IPS-NIHi7 (cell line): ENCODE measurements at regions not wholly inside any gene's neighbourhood (a gene's known extent, or its start where the extent isn't known, plus 50 kb on each side); places are given as distances from the start of the nearest gene placed in this dataset.
"Not testable (repeated sequence)": the region's sequence is repeated elsewhere in the genome, so short reads cannot be mapped to it uniquely, and the experiment has no call there.

ENCODE experiments used
- DNase-seq: peaks from one replicate; pipeline ENCODE4 v3.0.0; 2012; ENCODE audit warnings: mixed read lengths; ENCODE audit errors: extremely low spot score

DNA sequence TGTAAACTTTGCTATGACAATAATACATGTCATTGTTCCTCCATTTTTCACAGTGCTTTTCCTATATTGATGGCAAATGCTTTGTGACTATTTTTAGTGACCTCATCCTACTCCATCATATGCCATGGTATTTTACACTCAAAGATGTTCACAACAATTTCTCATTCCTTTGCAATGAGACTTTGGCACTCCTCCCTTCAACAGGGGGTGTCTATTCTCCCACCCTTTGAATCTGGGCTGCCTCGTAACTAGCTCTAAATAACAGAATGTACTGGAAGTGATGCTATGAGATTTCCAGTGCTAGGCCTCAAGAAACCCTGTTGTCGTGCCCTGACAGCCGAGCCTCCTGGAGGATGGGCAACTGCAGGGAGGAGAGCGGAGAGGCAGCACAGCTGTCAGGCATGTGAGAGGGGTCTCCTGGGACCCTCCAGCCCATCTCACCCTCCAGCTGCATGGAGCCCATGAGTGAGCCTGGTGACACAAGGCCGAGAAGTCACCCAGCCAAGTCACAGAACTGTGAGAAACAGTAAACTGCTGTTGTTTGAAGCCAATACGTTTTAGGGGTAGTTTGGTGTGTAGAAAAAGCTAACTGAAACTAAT is 103.1 kb upstream of the APCDD1 start:
- no peak for DNase-seq

DNA sequence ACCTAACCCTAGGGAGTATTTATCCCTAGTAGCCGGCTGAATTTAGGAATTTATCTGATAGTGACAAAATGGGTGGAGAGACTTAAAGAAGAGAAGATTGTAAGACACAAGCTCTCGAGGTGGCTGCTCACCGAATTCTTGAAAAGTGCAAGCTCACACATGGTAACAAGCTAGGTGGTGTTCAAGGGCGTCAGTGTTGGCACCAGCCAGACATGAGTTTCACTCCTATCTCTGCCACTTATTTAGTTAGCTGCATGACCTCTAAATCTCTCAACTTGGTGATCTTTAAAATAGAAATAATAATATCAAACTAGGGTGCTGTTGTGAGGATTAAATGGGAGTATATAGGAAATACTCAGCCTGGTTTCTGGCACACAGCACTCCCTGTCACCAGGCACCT is 102.6 kb upstream of the APCDD1 start:
- DNase-seq: no peak

DNA sequence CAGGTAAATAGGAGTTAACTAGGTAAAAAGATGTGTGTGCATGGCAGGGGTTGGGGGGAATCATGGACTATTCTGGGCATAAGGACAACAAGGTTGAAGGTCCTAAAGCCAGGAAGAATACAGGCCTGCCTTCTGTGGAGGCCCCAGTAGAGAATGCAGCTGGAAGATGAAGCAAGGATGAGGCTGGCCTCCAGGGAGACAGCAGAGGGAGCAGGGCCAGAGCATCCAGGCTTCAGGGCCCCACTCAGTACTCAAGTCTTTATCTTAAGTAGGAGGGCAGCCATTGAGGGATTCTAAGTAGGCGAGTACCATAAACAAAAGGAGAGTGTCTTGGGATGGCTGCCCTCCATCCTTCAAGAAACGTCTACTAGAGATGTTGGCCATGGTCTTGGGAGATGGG is 101.8 kb upstream of the APCDD1 start:
- DNase-seq: no peak

DNA sequence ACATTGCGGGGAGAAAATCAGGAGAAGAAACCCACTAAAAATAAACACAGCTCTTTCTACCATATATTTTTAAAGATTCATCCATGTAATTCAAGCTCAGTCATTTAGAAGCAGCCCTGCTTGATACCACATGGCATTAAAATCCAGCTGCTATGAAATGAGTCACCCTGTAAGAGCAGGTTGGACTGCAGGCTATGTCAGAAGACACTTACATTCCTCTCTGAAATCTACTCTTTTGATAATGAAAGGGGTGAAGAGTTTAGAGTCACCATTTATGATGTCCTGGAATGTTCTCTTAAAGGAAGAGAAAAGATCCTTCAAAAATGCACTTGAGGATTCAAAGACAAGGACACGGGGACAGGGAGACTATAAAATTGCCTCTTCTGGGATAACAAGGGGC is 100.6 kb upstream of the APCDD1 start:
- DNase-seq: no peak

DNA sequence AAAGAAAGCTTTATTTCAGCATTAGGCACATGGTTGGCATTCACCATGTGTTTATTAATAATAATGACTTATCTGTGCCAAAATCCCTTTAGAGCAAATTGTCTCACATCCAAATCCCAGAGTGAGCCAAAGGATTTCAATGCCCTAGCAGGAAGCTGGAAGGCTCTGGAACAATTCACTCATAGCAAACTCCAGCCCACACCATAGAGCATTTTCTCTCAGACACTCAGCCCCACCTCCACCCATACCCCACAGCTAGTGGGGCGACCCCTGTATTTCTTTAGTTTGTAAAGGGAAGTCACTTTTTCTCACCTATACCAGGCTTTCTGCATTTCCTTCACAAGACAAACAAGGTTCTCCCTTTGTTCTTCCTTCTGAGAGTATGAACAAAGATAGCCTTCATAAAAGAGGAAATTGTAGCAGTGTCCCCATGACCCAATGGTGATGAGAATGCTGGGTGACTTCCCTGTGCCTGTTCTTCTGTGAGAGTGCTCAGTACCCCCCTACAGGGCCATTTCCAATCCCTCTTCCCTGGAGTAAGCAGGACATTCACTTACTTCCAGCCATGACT is 100.1 kb upstream of the APCDD1 start:
- DNase-seq: no peak

DNA sequence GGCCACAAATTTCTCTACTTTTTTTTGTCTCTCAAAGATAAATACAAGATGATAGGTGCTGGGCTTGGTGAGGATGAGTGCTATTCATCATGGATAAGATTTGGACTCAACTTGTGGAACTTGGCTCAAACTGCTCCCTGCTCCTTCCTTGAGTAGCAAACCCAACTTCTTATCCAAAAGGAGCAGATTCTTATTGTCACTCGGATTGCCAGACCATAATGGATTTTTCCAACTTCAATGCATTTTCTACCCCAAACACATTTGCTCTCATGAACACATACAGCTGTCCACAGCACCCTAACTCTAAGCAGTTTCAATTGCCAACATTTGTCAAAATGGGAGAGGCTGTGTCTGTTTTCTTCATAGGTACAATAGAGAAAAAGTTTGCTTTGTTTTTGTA is 99.5 kb upstream of the APCDD1 start:
- DNase-seq: no peak

DNA sequence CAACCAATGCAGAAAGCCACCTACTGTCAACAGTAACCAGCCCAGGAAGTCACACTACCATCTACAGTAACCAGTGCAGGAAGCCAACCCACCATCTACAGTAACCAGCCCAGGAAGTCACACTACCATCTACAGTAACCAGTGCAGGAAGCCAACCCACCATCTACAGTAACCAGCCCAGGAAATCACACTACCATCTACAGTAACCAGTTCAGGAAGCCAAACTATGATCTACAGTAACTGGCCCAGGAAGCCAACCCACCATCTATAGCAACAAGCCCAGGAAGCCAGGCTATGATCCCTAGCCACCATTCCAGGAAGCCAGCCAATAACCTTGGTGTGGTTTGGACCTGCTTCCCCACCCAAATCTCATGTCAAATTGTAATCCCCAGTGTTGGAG is 97.4 kb upstream of the APCDD1 start:
- not testable (repeated sequence) for DNase-seq

DNA sequence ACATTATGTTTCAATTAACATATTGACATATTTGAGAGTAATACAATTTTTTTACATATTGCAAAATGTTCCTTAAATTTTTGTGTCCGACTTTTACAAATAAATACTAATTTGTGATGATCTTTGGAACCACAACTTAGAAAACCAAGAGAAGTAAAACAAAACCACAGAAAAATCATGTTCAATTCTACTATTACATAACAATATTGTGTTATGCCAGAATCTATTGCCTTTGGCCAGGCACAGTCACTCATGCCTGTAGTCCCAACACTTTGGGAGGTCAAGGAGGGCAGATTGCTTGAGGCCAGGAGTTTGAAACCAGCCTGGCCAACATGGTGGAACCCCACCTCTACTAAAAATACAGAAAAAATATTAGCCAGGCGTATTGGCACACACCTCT is 92.8 kb upstream of the APCDD1 start:
- DNase-seq: no peak

DNA sequence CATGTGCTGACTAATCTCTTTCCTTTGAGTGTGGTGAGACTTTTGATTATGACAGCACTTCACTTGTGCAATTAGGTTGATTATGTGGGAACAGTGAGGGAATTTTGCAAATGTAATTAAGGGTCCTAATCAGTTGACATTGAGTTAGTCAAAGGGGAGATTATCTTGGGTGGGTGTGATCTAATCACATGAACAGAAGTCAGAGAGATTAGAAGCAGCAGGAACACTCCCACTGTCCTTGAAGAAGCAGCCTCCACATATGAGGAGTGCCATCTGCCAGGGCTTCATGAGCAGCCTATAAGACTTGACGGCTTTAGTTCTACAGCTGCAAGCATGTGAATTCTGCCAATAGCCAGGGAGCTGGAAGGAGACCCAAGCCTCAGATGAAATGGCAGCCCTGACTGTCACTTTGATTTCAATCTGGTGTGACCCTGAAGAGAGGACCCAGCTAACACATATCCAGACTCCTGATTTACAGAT is 89.4 kb upstream of the APCDD1 start:
- DNase-seq: no peak

DNA sequence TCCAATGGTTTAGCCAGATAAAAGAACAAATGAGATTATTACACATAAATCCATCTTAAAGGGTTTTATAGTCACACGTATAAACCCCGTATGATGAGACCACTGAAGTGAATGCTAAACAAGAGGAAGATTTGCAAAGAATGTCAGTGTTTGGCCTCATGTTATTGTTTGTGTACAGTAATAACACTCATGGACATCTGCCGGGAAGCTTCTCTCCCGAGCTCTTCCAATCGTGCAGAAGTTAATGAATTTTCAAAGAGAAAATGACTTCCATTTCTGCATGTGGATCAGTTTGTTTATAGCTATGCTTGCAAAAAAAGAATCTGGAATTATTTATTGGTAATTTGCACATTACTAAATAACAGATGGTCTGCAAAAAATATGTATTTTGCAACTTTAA is 88.5 kb upstream of the APCDD1 start:
- DNase-seq: no peak

DNA sequence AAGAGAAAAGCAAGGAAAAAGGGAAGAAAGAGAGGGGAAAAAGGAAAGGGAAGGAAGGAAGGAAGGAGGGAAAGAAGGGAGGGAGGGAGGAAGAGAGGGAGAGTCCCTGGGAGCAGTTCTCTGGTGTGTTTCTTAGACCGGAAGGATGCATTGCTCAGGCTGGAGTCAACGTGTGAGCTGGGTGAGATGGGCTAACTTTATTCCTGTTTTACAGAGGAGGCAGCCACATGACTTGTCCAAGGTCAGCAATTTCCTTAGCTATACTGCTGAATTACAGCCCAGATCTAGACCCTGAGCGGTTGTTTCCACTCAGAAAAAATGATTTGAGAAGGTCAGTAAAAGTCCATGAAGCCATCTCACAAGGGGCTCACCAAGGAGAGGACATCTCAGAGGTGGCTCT is 86.6 kb upstream of the APCDD1 start:
- DNase-seq: no peak

DNA sequence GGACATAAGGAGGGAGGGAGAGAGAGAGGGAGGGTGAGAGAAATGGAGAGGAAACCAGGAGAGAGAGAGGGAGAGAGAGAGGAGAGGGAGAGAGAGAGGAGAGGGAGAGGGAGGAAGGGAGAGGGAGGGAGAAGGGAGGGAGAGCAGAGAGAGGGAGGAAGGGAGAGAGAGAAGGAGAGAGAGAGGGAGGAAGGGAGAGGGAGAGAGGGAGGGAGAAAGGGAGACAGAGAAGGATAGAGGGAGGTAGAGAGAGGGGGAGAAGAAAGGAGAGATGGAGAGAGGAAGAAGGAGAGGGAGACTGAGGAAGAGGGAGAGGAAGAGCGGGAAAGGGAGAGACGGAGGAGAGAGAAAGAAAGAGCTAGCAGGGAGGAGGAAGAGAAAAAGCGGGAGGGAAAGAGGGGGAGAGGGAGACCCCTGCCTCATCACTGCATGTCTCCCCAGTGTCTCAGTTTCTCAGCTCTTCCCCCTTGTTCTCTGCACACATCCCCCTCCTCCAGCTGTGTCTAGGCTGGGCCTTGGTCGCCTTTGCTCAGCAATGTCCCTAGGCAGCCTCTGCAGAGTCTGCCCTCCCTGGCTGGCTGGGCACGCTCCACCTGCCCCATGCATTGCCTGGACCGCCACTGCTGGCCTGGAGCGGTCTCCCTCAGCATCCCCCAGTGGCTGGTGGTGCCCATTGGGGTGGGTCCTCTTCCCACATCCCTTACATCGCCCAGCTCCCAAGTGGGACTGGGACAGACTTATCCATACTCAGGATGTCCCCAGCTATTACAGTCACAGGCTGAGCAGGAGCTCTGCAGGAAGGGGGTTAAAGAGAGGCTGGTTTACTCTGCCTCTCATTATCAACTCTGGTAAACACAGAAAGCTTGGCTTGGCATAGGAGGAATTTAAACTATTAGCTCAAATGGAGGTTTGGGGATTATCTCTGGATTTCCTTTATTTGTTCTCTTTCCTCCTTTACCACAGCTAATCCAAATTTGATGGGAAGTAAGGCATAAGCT is 85.7 kb upstream of the APCDD1 start:
- DNase-seq: no peak

DNA sequence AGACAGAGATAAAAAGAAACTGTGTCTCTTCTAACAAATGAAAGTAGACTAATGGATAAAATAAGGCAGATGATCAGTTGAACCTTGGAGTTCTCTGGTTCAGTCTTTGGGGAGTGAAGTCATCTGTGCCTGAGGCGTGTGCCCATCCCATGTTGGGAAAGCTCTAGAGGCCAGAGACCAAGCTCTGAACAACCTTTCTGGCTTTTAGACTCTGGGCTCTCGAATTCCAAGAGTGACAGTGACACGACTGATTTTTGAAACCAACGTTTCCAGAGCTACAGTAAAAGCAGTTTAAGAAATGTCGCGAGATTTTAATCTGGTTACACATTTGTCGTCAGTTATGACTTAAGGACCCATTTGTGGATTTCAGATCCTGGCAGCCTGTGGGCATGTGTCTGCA is 83.7 kb upstream of the APCDD1 start:
- no peak for DNase-seq

DNA sequence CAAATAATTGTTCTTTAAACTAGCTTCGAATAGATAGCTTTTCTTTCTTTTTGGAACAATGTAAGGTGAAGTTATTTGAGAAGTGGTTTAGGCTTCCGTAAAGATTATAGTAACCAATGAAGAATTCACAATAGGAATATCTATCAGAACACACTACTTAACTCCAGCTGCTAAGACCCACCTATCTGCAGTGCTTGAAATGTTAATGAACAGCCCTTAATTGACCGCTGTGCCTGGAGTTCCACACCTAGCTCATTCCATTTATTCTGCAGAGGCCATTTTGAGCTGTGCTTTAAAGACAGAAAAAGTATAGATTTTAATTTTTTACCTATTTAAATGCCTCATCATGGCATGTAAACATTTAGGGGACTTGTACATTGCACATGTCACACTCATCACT is 83.3 kb upstream of the APCDD1 start:
- no peak for DNase-seq

DNA sequence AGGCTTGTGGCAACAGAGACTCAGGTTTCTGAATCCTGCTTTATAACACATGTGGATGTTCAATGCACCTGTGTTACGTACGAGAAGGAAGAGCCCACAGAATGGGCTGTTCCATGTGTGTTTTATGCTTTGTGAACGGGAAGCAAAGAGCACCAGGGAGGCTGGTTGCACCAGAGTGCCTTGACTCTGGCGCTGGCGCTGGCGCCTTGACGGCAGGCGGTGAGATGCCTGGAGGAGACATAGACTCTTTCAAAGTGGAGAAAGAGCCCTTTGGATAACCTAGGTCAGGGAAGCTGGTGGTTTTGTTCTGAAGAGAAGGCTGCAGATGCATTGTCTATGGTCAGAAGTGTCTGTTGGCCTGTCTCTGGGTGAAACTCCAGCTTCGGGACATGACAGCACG is 80.2 kb upstream of the APCDD1 start:
- DNase-seq: no peak

DNA sequence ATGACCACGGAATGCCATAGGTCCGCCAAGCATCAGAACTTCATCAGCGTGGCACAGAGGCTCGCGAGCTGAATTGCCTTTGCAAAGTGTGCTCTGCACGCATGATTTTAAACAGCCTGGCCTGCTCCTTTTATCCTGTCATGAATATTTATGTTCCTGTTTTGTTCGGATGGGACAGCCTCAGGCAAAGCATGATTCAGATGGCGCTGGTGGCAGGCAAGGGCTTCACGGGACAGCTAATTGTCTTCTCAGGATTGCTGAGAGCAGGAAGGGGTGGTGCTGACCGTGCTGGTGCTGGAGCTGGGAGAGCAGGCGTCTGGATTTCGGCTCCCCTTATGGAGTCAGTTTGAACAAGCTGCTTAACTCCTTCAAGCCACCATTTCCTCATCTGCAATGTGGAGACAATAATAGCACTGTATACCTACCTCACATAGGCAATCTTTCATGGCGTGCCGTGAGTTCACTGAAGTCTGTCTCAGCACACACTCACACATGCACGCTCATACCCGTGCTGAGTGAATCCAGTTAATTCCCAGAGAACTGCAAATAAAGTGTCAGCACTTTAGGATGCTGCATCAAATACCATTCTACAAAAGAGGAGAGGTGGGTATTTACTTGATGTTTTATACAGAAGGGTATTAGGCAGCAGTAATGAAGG is 79.7 kb upstream of the APCDD1 start:
- peak; percentile 31 for DNase-seq

DNA sequence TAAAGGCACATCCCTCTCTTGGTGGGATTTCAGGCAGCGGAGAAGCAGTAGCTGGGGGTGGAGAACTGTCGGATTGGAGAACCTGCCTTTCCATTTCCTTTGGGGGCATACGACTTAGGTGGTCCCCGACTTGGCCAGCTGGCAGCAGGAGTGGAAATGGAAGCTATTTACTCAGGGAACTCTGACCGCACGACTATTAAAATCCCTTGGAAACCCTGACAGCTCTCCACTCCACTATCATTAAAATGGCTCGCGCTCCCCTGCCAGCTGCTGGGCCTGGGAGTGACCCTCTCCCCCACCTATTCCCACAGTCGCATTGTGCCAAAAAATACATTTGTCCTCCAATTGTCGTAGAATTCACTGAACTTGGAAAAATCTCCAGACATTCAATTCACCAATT is 77.7 kb upstream of the APCDD1 start:
- no peak for DNase-seq

DNA sequence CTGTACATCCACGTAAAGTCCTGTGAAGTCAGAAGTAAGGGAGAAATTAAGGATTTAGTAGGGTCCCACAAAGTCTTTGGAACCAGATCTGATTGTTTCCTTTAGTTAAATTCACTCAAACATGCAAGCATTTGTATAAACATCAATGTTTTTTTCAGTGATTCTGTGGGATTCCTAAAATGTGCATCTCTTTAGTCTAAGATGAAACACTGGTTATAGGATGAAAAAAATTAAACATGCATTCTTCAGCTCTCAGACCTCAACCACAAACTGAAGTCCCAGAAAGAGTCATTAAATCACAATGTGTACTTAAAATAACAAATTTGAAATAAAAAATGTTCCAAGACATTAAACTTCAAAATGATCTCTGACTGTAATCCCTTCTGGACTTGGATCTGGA is 76.5 kb upstream of the APCDD1 start:
- DNase-seq: no peak

DNA sequence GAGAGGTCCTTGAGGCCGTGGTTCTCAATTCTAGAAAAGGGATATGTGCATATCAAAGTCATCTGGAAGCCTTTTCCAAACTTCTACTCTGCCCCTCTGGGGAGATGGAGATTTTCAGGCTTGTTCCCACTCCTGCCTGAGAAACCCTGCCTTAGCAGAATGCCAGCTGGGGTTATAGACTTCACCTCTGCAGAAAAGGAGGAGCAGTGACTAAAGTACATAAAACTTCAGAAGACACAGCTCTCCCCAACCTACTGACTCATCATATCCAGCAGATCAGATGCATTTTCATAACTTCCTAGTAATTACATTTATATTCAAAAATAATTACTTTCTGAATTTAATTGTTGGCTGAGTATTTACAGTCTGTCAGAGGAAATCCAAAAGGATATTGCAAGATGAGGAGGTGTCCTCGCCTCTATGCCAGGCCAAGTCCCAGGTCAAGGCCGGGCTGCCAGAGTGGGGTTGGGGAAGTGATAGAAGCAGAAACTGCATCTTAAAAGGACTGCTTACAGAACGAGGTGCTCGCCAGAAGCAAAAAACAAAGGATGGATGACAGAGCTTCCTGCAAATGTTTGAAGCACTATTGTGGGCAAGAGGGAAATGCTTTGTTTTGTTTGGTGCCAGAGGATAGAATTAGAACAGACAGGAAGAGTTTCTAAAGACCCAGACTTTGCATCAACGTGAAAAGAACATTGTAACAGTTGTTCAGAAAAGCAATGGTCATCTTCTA is 75.6 kb upstream of the APCDD1 start:
- no peak for DNase-seq

DNA sequence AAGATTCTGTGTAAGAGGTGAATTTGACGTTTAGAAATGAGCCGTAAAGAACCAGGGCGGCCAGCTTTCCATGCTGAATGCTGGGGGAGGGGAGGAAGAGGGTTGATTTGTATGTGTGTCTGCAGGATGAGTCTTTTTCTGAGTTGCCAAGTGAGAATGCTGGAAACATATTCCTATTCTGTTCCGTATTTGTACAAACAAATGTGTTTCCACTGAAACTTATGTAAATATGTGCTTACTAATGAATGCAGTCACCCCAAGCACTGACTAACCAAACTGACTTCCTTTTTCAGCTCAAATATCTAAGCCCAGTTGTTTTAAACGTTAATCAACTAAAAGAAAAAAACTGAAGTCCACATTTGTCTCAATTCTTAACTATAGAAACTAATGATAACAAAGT is 74.9 kb upstream of the APCDD1 start:
- no peak for DNase-seq

DNA sequence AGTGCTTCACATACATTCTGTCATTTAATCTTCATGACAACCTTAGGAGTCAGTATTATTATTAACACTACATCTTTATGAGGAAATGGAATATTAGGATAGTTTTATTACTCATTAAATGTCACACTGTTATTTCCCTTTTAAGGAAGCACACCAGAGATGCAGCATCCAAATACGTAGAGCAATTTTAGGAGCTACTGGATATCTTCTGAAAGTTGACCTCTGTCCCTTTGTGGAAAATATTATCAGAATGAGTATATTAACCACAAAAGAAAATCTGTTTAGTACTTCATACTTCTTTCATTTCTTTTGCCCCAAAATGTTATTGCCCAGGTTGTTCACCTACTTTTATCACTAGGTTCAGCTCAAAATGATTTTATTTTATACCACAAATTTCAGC is 72.9 kb upstream of the APCDD1 start:
- DNase-seq: no peak

DNA sequence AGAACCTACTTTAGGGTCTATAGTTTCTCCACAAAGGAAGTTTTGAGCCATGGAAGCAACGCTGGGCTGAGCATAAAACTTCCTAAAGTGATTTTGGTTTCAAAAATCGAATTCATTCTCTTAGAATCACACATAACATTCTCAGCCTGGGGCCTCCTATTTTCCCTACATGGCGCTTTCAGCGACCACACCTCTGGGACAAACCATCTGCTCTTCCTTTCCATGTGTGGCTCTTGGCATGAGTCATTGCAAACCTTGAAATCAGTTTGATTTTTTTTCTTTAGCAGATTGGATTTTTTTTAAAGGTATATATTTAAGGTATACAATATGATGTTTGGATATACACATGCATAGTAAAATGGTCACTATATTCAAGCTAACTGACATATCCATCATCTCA is 72.5 kb upstream of the APCDD1 start:
- DNase-seq: no peak
